CD4-positive, alpha-beta T cell (primary cell): ENCODE measurements at regions not wholly inside any gene's neighbourhood (a gene's known extent, or its start where the extent isn't known, plus 50 kb on each side); places are given as distances from the start of the nearest gene placed in this dataset.

Experiments used
- ATAC-seq: fragments of 200-7000 bp; cut with Tn5 transposase; one replicate; pipeline ENCODE4 v1.10.0; 2022; ENCODE audit warnings: mild to moderate bottlenecking; ENCODE audit not compliant: poor library complexity
- CTCF ChIA-PET: fragments of 350-600 bp; sonication (Branson Sonifier 250); formaldehyde crosslinking; loops from one replicate; lab custom pipeline; 2021; ENCODE audit warnings: antibody characterized with exemption, inconsistent platforms; lab: Charles Lee
- POLR2A ChIA-PET: fragments of 350-600 bp; sonication (Branson Sonifier 250); formaldehyde crosslinking; loops from one replicate; lab custom pipeline; 2021; ENCODE audit warnings: antibody characterized with exemption, inconsistent platforms; lab: Charles Lee
- DNase-seq, 14 experiments: peaks; one replicate each; pipeline ENCODE4 v3.0.0-alpha.2; 2013 to 2020; ENCODE audit warnings: mixed read lengths in 2 of 14
- H3K27ac ChIP-seq, 2 donors: one replicate each; pipeline versions ENCODE4 v1.5.1 to v1.7.0; 2013; ENCODE audit warnings: low read length in 2 of 2, low read depth in 1 of 2, mild to moderate bottlenecking in 1 of 2
- H3K27me3 ChIP-seq, 2 experiments: 1 replicate in 1 of 2; 2 replicates in 1 of 2; pipeline versions ENCODE4 v1.6.1 to v1.7.0; 2013; ENCODE audit warnings: low read length in 2 of 2, control low read depth in 1 of 2, mild to moderate bottlenecking in 1 of 2, moderate library complexity in 1 of 2; ENCODE audit not compliant: insufficient read depth in 2 of 2, control insufficient read depth in 1 of 2
- H3K36me3 ChIP-seq: one replicate; pipeline ENCODE4 v1.6.1; 2013; ENCODE audit warnings: low read length, control low read depth; ENCODE audit not compliant: insufficient read depth
- H3K4me1 ChIP-seq: one replicate; pipeline ENCODE4 v1.6.1; 2013; ENCODE audit warnings: low read length, control low read depth; ENCODE audit not compliant: insufficient read depth
- H3K4me3 ChIP-seq: one replicate; pipeline ENCODE4 v1.5.1; 2013; ENCODE audit warnings: mild to moderate bottlenecking, low read length, moderate library complexity
- H3K9me3 ChIP-seq, 2 experiments: 1 replicate in 1 of 2; 2 replicates in 1 of 2; pipeline versions ENCODE4 v1.6.1 to v1.7.0; 2013; ENCODE audit warnings: low read length in 2 of 2, mild to moderate bottlenecking in 2 of 2, control low read depth in 1 of 2, moderate library complexity in 1 of 2; ENCODE audit not compliant: control insufficient read depth in 1 of 2, insufficient read depth in 1 of 2
- H3K27ac Mint-ChIP-seq: one replicate; pipeline ENCODE4 v1.8.0; 2020; ENCODE audit warnings: mixed read lengths
- H3K27me3 Mint-ChIP-seq: one replicate; pipeline ENCODE4 v1.8.0; 2021; ENCODE audit warnings: mixed read lengths
- H3K36me3 Mint-ChIP-seq: one replicate; pipeline ENCODE4 v1.8.0; 2021; ENCODE audit warnings: low read depth, mixed read lengths
- H3K4me1 Mint-ChIP-seq: one replicate; pipeline ENCODE4 v1.8.0; 2021; ENCODE audit warnings: low read depth, mixed read lengths
- H3K4me3 Mint-ChIP-seq: one replicate; pipeline ENCODE4 v1.8.0; 2020; ENCODE audit warnings: mild to moderate bottlenecking, mixed read lengths
- H3K9me3 Mint-ChIP-seq: one replicate; pipeline ENCODE4 v1.8.0; 2020; ENCODE audit warnings: mixed read lengths
- intact Hi-C, 2 experiments: fragments of 100-400 bp; cut with DNase I in 1 of 2; cut with micrococcal nuclease in 1 of 2; formaldehyde crosslinking; loops; one replicate each; pipeline versions ENCODE4 v1.15.1 to v1.9.0; 2023 to 2025; cut with DNase I, micrococcal nuclease
- TF ChIP-seq, protein P1 (sequence below): fragments of 200-600 bp; IDR thresholded peaks from one replicate; pipeline ENCODE4 v1.8.0; 2022; ENCODE audit warnings: antibody characterized with exemption, mild to moderate bottlenecking

DNA sequence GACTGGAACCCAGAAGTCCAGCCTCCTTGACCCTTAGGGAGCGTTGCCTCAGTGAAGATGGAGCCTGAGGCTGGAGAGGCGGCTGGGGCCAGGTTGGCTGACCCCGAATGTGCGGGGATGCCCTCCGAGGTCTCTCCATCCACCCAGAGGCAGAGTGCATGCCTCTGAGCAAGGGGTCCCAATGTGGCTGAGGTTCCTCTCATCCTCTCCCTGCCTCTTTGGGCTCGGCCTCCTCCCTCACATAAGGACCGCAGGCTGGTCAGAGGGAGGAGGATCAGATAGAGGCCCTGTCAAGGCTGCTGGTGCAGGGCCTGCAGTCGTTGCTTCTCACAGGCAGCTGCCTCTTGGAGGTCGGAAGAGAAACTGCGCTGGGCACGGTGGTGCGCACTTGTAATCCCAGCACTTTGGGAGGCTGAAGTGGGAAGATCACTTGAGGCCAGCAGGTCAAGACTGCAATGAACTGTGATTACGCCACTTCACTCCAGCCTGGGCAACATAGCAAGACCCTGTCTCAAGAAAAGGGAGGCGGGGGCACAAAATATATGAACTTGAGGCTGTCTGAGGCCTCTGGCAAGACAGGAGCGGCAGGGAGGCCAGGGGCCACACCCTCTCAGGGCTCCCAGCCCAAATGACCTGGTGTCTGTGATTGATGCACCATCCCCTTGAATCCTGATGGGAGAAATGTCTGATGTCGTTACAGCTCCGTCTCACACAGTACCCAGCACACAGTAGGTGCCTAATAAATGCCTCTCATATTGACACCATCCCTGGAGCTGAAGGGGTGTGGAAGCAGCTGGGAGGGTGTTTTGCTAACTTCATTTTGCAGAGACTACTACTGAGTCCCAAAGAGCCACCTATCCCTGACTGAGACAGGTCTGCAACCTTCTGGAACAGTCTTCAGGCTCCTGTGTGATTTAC lies 220.1 kb upstream of the GSE1 start:
- no peaks in the 10 kb centered on the region for H3K4me1 ChIP-seq
- TF ChIP-seq, protein P1, sequence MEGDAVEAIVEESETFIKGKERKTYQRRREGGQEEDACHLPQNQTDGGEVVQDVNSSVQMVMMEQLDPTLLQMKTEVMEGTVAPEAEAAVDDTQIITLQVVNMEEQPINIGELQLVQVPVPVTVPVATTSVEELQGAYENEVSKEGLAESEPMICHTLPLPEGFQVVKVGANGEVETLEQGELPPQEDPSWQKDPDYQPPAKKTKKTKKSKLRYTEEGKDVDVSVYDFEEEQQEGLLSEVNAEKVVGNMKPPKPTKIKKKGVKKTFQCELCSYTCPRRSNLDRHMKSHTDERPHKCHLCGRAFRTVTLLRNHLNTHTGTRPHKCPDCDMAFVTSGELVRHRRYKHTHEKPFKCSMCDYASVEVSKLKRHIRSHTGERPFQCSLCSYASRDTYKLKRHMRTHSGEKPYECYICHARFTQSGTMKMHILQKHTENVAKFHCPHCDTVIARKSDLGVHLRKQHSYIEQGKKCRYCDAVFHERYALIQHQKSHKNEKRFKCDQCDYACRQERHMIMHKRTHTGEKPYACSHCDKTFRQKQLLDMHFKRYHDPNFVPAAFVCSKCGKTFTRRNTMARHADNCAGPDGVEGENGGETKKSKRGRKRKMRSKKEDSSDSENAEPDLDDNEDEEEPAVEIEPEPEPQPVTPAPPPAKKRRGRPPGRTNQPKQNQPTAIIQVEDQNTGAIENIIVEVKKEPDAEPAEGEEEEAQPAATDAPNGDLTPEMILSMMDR: no peak
- H3K9me3 Mint-ChIP-seq: no peaks in the 10 kb centered on the region
- H3K36me3 Mint-ChIP-seq: no peaks in the 10 kb centered on the region
- H3K4me3 Mint-ChIP-seq: no peak overlapping the region
- no peaks in the 10 kb centered on the region for H3K27me3 ChIP-seq
- H3K27me3 Mint-ChIP-seq: no peaks in the 10 kb centered on the region
- POLR2A ChIA-PET: no interaction called here
- H3K27ac ChIP-seq: no peak overlapping the region
- H3K4me3 ChIP-seq: no peak overlapping the region
- H3K36me3 ChIP-seq: no peaks in the 10 kb centered on the region
- H3K4me1 Mint-ChIP-seq: no peaks in the 10 kb centered on the region
- ATAC-seq: no peak
- no peak overlapping the region for H3K27ac Mint-ChIP-seq
- DNase-seq: peak in 1 of 14 experiments; percentile 1
- CTCF ChIA-PET: interaction anchor here (1.0 to 1.4 kb wide), 4 partner anchors 23 to 223 kb away, joined by 3 to 5 read pairs (median 3); no protein-coding TSS in a partner anchor
- H3K9me3 ChIP-seq: no peaks in the 10 kb centered on the region
- intact Hi-C loops: loop anchor here (2.0 kb wide), 2 partner anchors 90 to 326 kb away; no protein-coding TSS in a partner anchor

DNA sequence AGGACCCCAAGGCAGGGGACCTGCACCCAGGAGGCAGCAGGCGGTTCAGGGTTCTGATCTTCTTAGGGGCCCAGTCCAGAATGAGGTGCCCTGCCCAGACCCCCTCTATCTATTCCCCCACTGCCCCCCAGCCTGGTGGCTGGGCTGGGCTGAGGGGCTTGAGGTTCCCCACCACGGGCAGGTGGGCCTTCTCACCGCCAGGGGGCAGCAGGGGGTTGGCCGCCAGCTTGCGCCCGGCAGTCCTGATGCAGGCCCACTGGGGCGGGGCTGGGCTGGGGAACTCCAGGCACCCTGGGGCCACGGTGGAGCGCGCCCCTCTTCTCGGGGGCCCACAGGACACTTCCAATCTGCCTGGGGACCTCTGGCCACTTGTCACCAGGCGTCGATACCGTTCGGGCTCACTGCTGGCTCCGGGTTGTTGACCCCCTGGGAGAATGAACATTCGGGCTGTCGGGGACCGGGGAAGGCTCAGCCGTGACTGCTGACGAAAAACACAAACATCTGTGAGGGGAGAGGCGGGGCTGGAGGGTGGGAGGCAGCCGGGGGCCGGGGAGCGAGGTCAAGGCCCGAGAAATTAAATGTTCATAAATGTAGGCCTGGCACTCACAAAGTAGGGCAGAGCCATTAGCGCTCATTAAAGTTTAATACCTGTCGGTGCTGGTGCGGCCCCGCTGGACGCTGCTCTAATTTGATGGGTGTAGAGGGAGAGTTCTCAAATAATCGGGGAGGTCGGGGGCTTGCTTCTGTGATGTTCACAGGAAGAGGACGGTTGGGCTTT lies 219.3 kb upstream of the GSE1 start:
- ATAC-seq: peak; percentile 52
- no peaks in the 10 kb centered on the region for H3K27me3 ChIP-seq
- no peaks in the 10 kb centered on the region for H3K9me3 Mint-ChIP-seq
- no peaks in the 10 kb centered on the region for H3K27me3 Mint-ChIP-seq
- H3K4me3 ChIP-seq: no peak overlapping the region
- intact Hi-C loops: loop anchor here (2.0 kb wide), 2 partner anchors 91 to 325 kb away; no protein-coding TSS in a partner anchor
- peak; percentile 40 to 78 (median 55) for DNase-seq
- no peak overlapping the region for H3K27ac ChIP-seq
- H3K4me1 ChIP-seq: no peaks in the 10 kb centered on the region
- no peak overlapping the region for H3K27ac Mint-ChIP-seq
- no peak overlapping the region for H3K4me3 Mint-ChIP-seq
- no peaks in the 10 kb centered on the region for H3K9me3 ChIP-seq
- no peaks in the 10 kb centered on the region for H3K4me1 Mint-ChIP-seq
- POLR2A ChIA-PET: no interaction called here
- CTCF ChIA-PET: interaction anchor here (1.0 to 1.4 kb wide), 3 partner anchors 24 to 222 kb away, joined by 3 to 5 read pairs (median 3); no protein-coding TSS in a partner anchor
- TF ChIP-seq, protein P1: peak; percentile 78
- no peaks in the 10 kb centered on the region for H3K36me3 ChIP-seq
- H3K36me3 Mint-ChIP-seq: no peaks in the 10 kb centered on the region

DNA sequence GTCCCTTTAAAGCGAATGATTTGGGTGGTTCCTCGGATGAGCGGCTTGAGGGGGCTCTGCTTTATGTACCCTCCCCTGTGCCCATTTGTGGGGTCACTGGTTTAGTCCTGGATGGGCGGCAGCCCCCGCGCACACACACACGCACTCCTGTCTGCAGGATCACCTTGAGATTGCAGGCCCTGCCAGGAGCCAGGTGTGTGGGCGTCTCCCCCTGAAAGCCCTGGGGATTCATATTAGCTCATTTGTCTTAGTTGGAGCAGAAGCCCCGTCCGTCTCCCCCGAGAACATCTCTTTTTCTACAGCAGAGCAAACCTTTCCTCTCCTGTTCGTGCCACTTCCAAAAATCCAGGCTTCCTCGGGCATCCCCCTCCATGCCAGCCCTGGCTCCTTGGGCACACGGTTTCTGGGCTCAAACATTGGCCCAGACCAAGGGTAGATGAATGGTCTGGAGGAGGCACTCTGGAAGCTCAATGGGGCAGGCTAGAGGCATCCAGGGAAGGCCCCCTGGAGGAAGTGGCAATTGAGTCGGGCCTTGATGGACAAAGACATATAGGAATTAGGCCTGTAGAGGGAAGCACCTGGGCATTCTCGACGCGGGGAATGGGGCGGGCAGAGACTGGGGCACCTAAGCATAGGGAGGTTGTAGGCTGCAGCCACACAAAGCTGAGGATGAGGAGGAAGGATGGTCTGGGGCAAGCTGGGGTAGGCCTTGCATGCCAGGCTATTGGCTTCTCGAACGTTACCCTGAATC lies 218.5 kb upstream of the GSE1 start:
- TF ChIP-seq, protein P1: no peak
- H3K27me3 Mint-ChIP-seq: no peaks in the 10 kb centered on the region
- H3K4me1 Mint-ChIP-seq: no peaks in the 10 kb centered on the region

More for the DNA sequence above, 218.5 kb upstream of the GSE1 start:
- no peak overlapping the region for H3K4me3 Mint-ChIP-seq
- intact Hi-C loops: no loop called here
- ChIA-PET CTCF (no interaction called here), POLR2A (no interaction called here)
- Histone ChIP-seq H3K4me3 (no peak overlapping the region), H3K27me3 (no peaks in the 10 kb centered on the region), H3K9me3 (no peaks in the 10 kb centered on the region), H3K4me1 (no peaks in the 10 kb centered on the region), H3K36me3 (no peaks in the 10 kb centered on the region), H3K27ac (no peak overlapping the region)
- no peaks in the 10 kb centered on the region for H3K36me3 Mint-ChIP-seq
- peak in 1 of 14 experiments; percentile 1 for DNase-seq
- H3K27ac Mint-ChIP-seq: no peak overlapping the region
- ATAC-seq: no peak
- H3K9me3 Mint-ChIP-seq: no peaks in the 10 kb centered on the region
